KMS-11 (cell line): ENCODE measurements at regions not wholly inside any gene's neighbourhood (a gene's known extent, or its start where the extent isn't known, plus 50 kb on each side); places are given as distances from the start of the nearest gene placed in this dataset.

Experiments
- H2AFZ ChIP-seq: fragments of 200-600 bp; sonication (generic); 2 replicates; pipeline ENCODE4 v1.6.1; 2016; ENCODE audit warnings: antibody characterized with exemption, mixed run types, low read depth
- H3K27ac ChIP-seq: fragments of 200-600 bp; sonication (generic); 2 replicates; pipeline ENCODE4 v1.6.1; 2016; ENCODE audit warnings: mild to moderate bottlenecking, mixed run types
- H3K27me3 ChIP-seq: fragments of 200-600 bp; sonication (generic); 2 replicates; pipeline ENCODE4 v1.6.1; 2017; ENCODE audit warnings: mild to moderate bottlenecking, low read depth, mixed run types, moderate library complexity; ENCODE audit not compliant: insufficient read depth
- H3K36me3 ChIP-seq: fragments of 200-600 bp; sonication (generic); 2 replicates; pipeline ENCODE4 v1.6.1; 2017; ENCODE audit warnings: mild to moderate bottlenecking, mixed run types; ENCODE audit not compliant: insufficient read depth
- H3K4me1 ChIP-seq: fragments of 200-600 bp; sonication (generic); 2 replicates; pipeline ENCODE4 v1.6.1; 2016; ENCODE audit warnings: mild to moderate bottlenecking, low read depth, mixed run types; ENCODE audit not compliant: poor library complexity, severe bottlenecking
- H3K4me2 ChIP-seq: fragments of 200-600 bp; sonication (generic); 2 replicates; pipeline ENCODE4 v1.7.0; 2016; ENCODE audit warnings: mild to moderate bottlenecking, mixed run types
- H3K4me3 ChIP-seq: fragments of 200-600 bp; sonication (generic); IDR thresholded peaks from 2 replicates; pipeline ENCODE4 v1.6.1; 2017; ENCODE audit warnings: low read depth, low read length, mixed read lengths; ENCODE audit not compliant: insufficient read depth
- H3K79me2 ChIP-seq: fragments of 200-600 bp; sonication (generic); 2 replicates; pipeline ENCODE4 v1.6.1; 2016; ENCODE audit warnings: low read depth, mixed run types; ENCODE audit not compliant: insufficient read depth
- H3K9ac ChIP-seq: fragments of 200-600 bp; sonication (generic); 2 replicates; pipeline ENCODE4 v1.6.1; 2016; ENCODE audit warnings: mild to moderate bottlenecking, mixed run types
- H4K20me1 ChIP-seq: fragments of 200-600 bp; sonication (generic); 2 replicates; pipeline ENCODE4 v1.6.1; 2016; ENCODE audit warnings: mild to moderate bottlenecking, mixed run types; ENCODE audit not compliant: insufficient read depth
- CTCF ChIP-seq: fragments of 200-600 bp; sonication (generic); conservative IDR thresholded peaks from 2 replicates; pipeline ENCODE4 v1.6.1; 2017; ENCODE audit warnings: low read depth, mild to moderate bottlenecking, antibody characterized with exemption, low read length, moderate library complexity, mixed read lengths

- H3K4me3 ChIP-seq = no peak overlapping the region
- H3K27me3 ChIP-seq = no peaks in the 10 kb centered on the region
- no peak overlapping the region for H3K27ac ChIP-seq
- H3K36me3 ChIP-seq = no peaks in the 10 kb centered on the region
- no peaks in the 10 kb centered on the region for H3K4me1 ChIP-seq
- TF ChIP-seq CTCF = no peak
- no peak overlapping the region for H3K9ac ChIP-seq
- H4K20me1 ChIP-seq = no peaks in the 10 kb centered on the region
- no peak overlapping the region for H2AFZ ChIP-seq
- no peak overlapping the region for H3K4me2 ChIP-seq
- H3K79me2 ChIP-seq = no peaks in the 10 kb centered on the region
Measured at GRCh38 chr2:60693551-60693950, 62.5 kb upstream of the PAPOLG start.

GRCh38 chr2:60695793-60696192 is 60.3 kb upstream of the PAPOLG start:
- H4K20me1 ChIP-seq = no peaks in the 10 kb centered on the region
- no peaks in the 10 kb centered on the region for H3K27me3 ChIP-seq
- TF ChIP-seq CTCF = no peak
- no peak overlapping the region for H3K4me2 ChIP-seq
- H3K9ac ChIP-seq = no peak overlapping the region
- no peak overlapping the region for H2AFZ ChIP-seq
- no peaks in the 10 kb centered on the region for H3K4me1 ChIP-seq
- H3K36me3 ChIP-seq = no peaks in the 10 kb centered on the region
- H3K4me3 ChIP-seq = no peak overlapping the region
- H3K79me2 ChIP-seq = no peaks in the 10 kb centered on the region
- no peak overlapping the region for H3K27ac ChIP-seq

GRCh38 chr2:60699617-60700016 is 56.5 kb upstream of the PAPOLG start:
- H4K20me1 ChIP-seq = no peaks in the 10 kb centered on the region
- H2AFZ ChIP-seq = no peak overlapping the region
- H3K4me2 ChIP-seq = no peak overlapping the region
- H3K4me3 ChIP-seq = no peak overlapping the region
- no peaks in the 10 kb centered on the region for H3K27me3 ChIP-seq
- no peak overlapping the region for H3K9ac ChIP-seq
- no peaks in the 10 kb centered on the region for H3K79me2 ChIP-seq
- no peaks in the 10 kb centered on the region for H3K4me1 ChIP-seq
- H3K27ac ChIP-seq = no peak overlapping the region
- no peak for TF ChIP-seq CTCF
- H3K36me3 ChIP-seq = no peaks in the 10 kb centered on the region

GRCh38 chr2:60706021-60706420 is 50.0 kb upstream of the PAPOLG start:
- TF ChIP-seq CTCF = no peak
- H3K36me3 ChIP-seq = no peaks in the 10 kb centered on the region
- H3K4me3 ChIP-seq = no peak overlapping the region

More at GRCh38 chr2:60706021-60706420, 50.0 kb upstream of the PAPOLG start:
- Histone ChIP-seq H3K4me1 (peaks cover 6% of the 10 kb centered on the region), H3K27me3 (no peaks in the 10 kb centered on the region), H3K9ac (no peak overlapping the region), H4K20me1 (no peaks in the 10 kb centered on the region), H3K4me2 (no peak overlapping the region), H3K27ac (no peak overlapping the region), H3K79me2 (no peaks in the 10 kb centered on the region), H2AFZ (no peak overlapping the region)
